WERI-Rb-1 (cell line): ENCODE measurements at regions not wholly inside any gene's neighbourhood (a gene's known extent, or its start where the extent isn't known, plus 50 kb on each side); places are given as distances from the start of the nearest gene placed in this dataset.

Experiments
- DNase-seq: peaks from one replicate; pipeline ENCODE4 v3.0.0-alpha.2; 2020
- H3K27ac ChIP-seq: fragments of 250-450 bp; sonication (Bioruptor Pico); 2 replicates; pipeline ENCODE4 v1.5.1; 2020; ENCODE audit warnings: mild to moderate bottlenecking, moderate library complexity
- H3K27me3 ChIP-seq: fragments of 250-450 bp; sonication (Bioruptor Pico); 2 replicates; pipeline ENCODE4 v1.5.1; 2021; ENCODE audit warnings: mild to moderate bottlenecking, low read depth, moderate library complexity; ENCODE audit not compliant: insufficient read depth, severe bottlenecking
- H3K36me3 ChIP-seq: fragments of 250-450 bp; sonication (Bioruptor Pico); 2 replicates; pipeline ENCODE4 v1.5.1; 2020; ENCODE audit warnings: mild to moderate bottlenecking, moderate library complexity
- H3K4me3 ChIP-seq: 2 replicates; pipeline ENCODE4 v1.5.1; 2011; ENCODE audit warnings: low read depth, mild to moderate bottlenecking, control low read depth, low read length
- H3K9me3 ChIP-seq: fragments of 250-450 bp; sonication (Bioruptor Pico); 2 replicates; pipeline ENCODE4 v1.5.1; 2021; ENCODE audit warnings: mild to moderate bottlenecking, moderate library complexity; ENCODE audit not compliant: severe bottlenecking
- CTCF ChIP-seq: IDR thresholded peaks from 2 replicates; pipeline ENCODE4 v1.5.1; 2011; ENCODE audit warnings: low read depth, mild to moderate bottlenecking, control low read depth, inconsistent platforms, low read length

GRCh38 chr11:19389787-19390303, 149.1 kb upstream of the E2F8 start:
- H3K4me3 ChIP-seq: no peak overlapping the region
- no peak overlapping the region for H3K27ac ChIP-seq
- H3K9me3 ChIP-seq: no peaks in the 10 kb centered on the region
- no peaks in the 10 kb centered on the region for H3K36me3 ChIP-seq
- peaks cover 19% of the 10 kb centered on the region for H3K27me3 ChIP-seq
- TF ChIP-seq CTCF: no peak
- no peak for DNase-seq

- Histone ChIP-seq H3K36me3 (no peaks in the 10 kb centered on the region), H3K9me3 (no peaks in the 10 kb centered on the region), H3K27ac (no peak overlapping the region), H3K4me3 (peak overlapping the region; percentile 6; the same call in 1 of the 2 replicates), H3K27me3 (peaks cover 13% of the 10 kb centered on the region)
- no peak for TF ChIP-seq CTCF
- DNase-seq: no peak
Measured at GRCh38 chr11:19382131-19382611, 141.4 kb upstream of the E2F8 start.

- Histone ChIP-seq H3K27ac (no peak overlapping the region), H3K36me3 (no peaks in the 10 kb centered on the region), H3K4me3 (no peak overlapping the region), H3K9me3 (no peaks in the 10 kb centered on the region), H3K27me3 (peaks cover 29% of the 10 kb centered on the region)
- DNase-seq: no peak
- no peak for TF ChIP-seq CTCF
Measured at GRCh38 chr11:19380375-19380774, 139.6 kb upstream of the E2F8 start.

GRCh38 chr11:19379465-19379864, 138.7 kb upstream of the E2F8 start:
- Histone ChIP-seq H3K27me3 (peaks cover 38% of the 10 kb centered on the region), H3K27ac (no peak overlapping the region), H3K4me3 (no peak overlapping the region), H3K36me3 (no peaks in the 10 kb centered on the region), H3K9me3 (no peaks in the 10 kb centered on the region)
- no peak for TF ChIP-seq CTCF
- no peak for DNase-seq

- Histone ChIP-seq H3K27me3 (peaks cover 40% of the 10 kb centered on the region), H3K27ac (no peak overlapping the region), H3K36me3 (no peaks in the 10 kb centered on the region), H3K4me3 (no peak overlapping the region), H3K9me3 (no peaks in the 10 kb centered on the region)
- no peak for DNase-seq
- no peak for TF ChIP-seq CTCF
Measured at GRCh38 chr11:19378814-19379213, 138.1 kb upstream of the E2F8 start.

GRCh38 chr11:19377881-19378280, 137.1 kb upstream of the E2F8 start:
- Histone ChIP-seq H3K4me3 (no peak overlapping the region), H3K36me3 (no peaks in the 10 kb centered on the region), H3K27me3 (peaks cover 41% of the 10 kb centered on the region), H3K9me3 (no peaks in the 10 kb centered on the region), H3K27ac (no peak overlapping the region)
- no peak for DNase-seq
- no peak for TF ChIP-seq CTCF
